Upper lobe of right lung (tissue), 1 donor: ENCODE measurements at regions not wholly inside any gene's neighbourhood (a gene's known extent, or its start where the extent isn't known, plus 50 kb on each side); places are given as distances from the start of the nearest gene placed in this dataset.

Source experiments
- ATAC-seq: fragments of 200-7000 bp; cut with Tn5 transposase; one replicate; pipeline ENCODE4 v1.9.1; 2020; ENCODE audit warnings: mild to moderate bottlenecking, moderate library complexity
- DNase-seq: peaks from one replicate; pipeline ENCODE4 v3.0.0-alpha.2; 2020
- H3K27ac ChIP-seq: fragments of 200-600 bp; one replicate; pipeline ENCODE4 v1.8.0; 2022
- H3K27me3 ChIP-seq: fragments of 200-600 bp; one replicate; pipeline ENCODE4 v1.8.0; 2022; ENCODE audit warnings: mild to moderate bottlenecking
- H3K36me3 ChIP-seq: fragments of 200-600 bp; one replicate; pipeline ENCODE4 v1.8.0; 2022
- H3K4me1 ChIP-seq: fragments of 200-600 bp; one replicate; pipeline ENCODE4 v1.8.0; 2022
- H3K4me3 ChIP-seq: fragments of 200-600 bp; one replicate; pipeline ENCODE4 v1.8.0; 2022; ENCODE audit warnings: mild to moderate bottlenecking
- H3K9me3 ChIP-seq: fragments of 200-600 bp; one replicate; pipeline ENCODE4 v1.8.0; 2022
- intact Hi-C: fragments of 100-400 bp; cut with DNase I; formaldehyde crosslinking; loops from one replicate; pipeline ENCODE4 v1.11.0; 2022
- TF ChIP-seq, protein P1 (sequence below): fragments of 200-600 bp; IDR thresholded peaks from one replicate; pipeline ENCODE4 v1.8.0; 2022; ENCODE audit warnings: antibody characterized with exemption
- donor health status: DM: no; HTN: yes; CAD: no; lungs with severe emphysema.

DNA sequence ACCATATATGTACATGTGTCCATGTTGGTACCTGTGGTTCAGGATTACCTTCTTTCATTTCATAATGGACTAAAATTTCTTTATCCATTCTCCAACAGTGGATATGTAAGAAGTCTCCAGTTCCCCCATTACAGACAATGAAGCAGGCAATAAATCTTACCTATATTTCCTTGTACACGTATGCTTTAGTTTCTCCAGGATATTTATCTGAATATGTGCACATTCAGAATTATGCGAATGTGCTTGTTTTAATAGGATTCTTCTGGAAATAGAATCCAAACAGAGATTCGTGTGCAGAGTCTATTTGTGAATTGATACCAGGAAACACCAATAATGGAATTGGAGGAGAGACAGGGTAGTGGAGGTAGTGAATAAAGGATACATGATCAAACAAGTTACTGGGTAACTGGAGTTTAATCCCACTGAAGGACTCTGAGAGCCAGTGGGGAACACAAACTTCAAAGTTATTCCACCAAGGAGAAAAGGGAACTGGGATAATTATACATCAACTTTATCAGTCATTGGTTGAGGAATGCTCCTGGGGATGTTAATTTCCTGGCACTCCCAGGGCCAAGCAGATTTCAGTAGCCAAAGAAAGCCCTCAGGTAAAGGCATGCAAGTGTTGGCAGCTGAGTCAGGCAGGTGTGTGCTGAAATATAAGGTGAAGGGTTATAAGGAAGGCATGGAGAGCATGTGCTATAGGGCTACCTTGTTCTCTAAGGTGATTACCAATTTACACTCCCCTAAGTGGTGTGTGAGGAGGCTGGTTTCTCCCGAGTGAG is 374.9 kb upstream of the PBX1 start:
- Histone ChIP-seq H3K4me1 (no peaks in the 10 kb centered on the region), H3K9me3 (no peaks in the 10 kb centered on the region), H3K36me3 (no peaks in the 10 kb centered on the region), H3K27ac (no peak overlapping the region), H3K4me3 (no peak overlapping the region), H3K27me3 (no peaks in the 10 kb centered on the region)
- intact Hi-C loops, result no loop called here
- TF ChIP-seq, protein P1, sequence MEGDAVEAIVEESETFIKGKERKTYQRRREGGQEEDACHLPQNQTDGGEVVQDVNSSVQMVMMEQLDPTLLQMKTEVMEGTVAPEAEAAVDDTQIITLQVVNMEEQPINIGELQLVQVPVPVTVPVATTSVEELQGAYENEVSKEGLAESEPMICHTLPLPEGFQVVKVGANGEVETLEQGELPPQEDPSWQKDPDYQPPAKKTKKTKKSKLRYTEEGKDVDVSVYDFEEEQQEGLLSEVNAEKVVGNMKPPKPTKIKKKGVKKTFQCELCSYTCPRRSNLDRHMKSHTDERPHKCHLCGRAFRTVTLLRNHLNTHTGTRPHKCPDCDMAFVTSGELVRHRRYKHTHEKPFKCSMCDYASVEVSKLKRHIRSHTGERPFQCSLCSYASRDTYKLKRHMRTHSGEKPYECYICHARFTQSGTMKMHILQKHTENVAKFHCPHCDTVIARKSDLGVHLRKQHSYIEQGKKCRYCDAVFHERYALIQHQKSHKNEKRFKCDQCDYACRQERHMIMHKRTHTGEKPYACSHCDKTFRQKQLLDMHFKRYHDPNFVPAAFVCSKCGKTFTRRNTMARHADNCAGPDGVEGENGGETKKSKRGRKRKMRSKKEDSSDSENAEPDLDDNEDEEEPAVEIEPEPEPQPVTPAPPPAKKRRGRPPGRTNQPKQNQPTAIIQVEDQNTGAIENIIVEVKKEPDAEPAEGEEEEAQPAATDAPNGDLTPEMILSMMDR, result no peak
- DNase-seq (no peak), ATAC-seq (no peak)

DNA sequence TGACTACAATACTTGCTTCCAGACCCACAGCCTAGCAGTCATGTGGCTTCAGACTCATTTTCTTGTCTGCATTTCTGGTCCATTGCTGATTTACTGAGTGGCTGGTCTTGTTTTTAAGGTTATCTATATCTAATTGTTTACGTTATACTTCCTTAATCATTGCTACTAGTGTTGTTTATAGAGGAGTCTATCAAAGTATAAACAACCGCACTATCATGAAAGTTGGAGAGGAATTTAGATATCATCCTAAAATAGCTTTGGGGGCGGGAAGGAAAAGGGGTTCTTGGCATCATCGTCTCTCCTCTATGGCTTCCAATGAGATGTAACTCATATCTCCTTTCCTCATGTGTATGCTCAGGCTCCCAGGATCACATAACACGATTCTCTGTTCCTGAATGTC is 372.1 kb upstream of the PBX1 start:
- no peaks in the 10 kb centered on the region for H3K36me3 ChIP-seq
- ATAC-seq (no peak), DNase-seq (no peak)
- H3K27me3 ChIP-seq, result no peaks in the 10 kb centered on the region
- no peaks in the 10 kb centered on the region for H3K9me3 ChIP-seq
- no peak overlapping the region for H3K27ac ChIP-seq
- TF ChIP-seq, protein P1, result no peak
- no peak overlapping the region for H3K4me3 ChIP-seq
- no peaks in the 10 kb centered on the region for H3K4me1 ChIP-seq
- intact Hi-C loops, result no loop called here

DNA sequence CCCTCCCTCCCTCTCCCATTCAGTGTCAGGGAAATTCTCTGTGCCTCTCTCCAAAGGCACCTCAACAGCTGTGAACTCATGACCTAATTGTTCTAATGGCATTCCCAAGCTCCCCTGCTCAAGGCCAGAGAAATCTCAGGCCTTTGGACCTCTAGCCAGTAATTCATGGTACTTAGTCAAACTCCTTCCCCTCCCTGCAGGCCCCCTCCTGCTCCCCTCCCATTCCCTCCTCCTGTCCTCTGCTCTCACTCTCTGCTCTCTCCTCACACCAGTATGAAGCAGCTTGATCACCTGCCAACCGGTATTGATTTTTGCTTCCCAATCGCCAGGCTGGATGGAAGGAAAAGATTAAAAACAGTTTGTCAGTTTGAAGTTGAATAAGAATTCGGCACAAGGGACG is 370.5 kb upstream of the PBX1 start:
- ATAC-seq, result no peak
- intact Hi-C loops, result no loop called here
- H3K27ac ChIP-seq, result no peak overlapping the region
- no peaks in the 10 kb centered on the region for H3K36me3 ChIP-seq
- TF ChIP-seq, protein P1, result no peak
- DNase-seq, result no peak
- no peaks in the 10 kb centered on the region for H3K9me3 ChIP-seq
- no peak overlapping the region for H3K4me3 ChIP-seq
- no peaks in the 10 kb centered on the region for H3K27me3 ChIP-seq
- no peaks in the 10 kb centered on the region for H3K4me1 ChIP-seq

DNA sequence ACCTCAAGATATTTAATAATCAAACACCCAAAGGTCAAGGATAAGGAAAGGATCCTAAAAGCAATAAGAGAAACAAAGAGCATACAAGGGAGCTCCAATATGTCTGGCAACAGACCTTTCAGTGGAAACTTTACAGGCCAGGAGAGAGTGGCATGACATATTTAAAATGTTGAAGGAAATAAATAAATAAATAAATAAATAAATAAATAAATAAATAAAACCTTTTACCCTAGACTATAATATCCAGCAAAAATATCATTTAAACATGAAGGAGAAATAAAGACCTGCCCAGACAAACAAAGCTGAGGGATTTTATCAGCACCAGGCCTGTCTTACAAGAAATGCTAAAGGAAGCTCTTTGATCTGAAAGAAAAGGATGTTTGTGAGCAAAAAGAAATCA is 367.8 kb upstream of the PBX1 start:
- no peak overlapping the region for H3K27ac ChIP-seq

DNA sequence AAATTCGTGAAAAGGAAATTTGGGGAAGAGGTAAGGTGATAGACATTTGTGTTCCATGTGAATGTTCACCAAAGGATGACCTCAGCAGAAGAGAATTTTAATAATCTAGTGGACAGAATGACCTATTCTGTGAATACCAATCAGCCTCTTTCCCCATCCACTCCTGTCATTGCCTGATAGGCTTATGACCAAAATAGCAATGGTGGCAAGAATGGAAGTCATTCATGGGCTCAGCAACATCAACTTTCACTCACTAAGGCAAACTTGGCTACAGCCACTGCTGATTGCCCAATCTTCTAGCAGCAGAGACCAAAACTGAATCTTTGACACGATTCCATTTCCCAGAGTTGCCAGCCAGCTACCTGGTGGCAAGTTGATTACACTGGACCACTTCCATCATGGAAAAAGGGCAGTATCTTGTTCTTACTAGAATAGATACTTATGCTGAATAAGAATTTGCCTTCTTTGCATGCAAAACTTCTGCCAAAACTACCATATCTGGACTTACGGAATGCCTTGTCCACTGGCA is 348.7 kb upstream of the PBX1 start:
- Histone ChIP-seq H3K4me1 (no peaks in the 10 kb centered on the region), H3K9me3 (no peaks in the 10 kb centered on the region), H3K27me3 (no peaks in the 10 kb centered on the region), H3K4me3 (no peak overlapping the region), H3K27ac (no peak overlapping the region), H3K36me3 (no peaks in the 10 kb centered on the region)
- intact Hi-C loops, result no loop called here
- TF ChIP-seq, protein P1, result no peak
- DNase-seq, result no peak
- no peak for ATAC-seq

More for the DNA sequence above, 367.8 kb upstream of the PBX1 start:
- intact Hi-C loops, result no loop called here
- no peak overlapping the region for H3K4me3 ChIP-seq
- TF ChIP-seq, protein P1, result no peak
- no peaks in the 10 kb centered on the region for H3K4me1 ChIP-seq
- no peaks in the 10 kb centered on the region for H3K36me3 ChIP-seq
- ATAC-seq, result no peak
- no peaks in the 10 kb centered on the region for H3K27me3 ChIP-seq
- no peak for DNase-seq
- H3K9me3 ChIP-seq, result no peaks in the 10 kb centered on the region
